Hepatic stellate cell (primary cell): ENCODE measurements at regions not wholly inside any gene's neighbourhood (a gene's known extent, or its start where the extent isn't known, plus 50 kb on each side); places are given as distances from the start of the nearest gene placed in this dataset.

Source experiments
- DNase-seq: peaks from one replicate; pipeline ENCODE4 v3.0.0; 2011; ENCODE audit warnings: low spot score

DNA sequence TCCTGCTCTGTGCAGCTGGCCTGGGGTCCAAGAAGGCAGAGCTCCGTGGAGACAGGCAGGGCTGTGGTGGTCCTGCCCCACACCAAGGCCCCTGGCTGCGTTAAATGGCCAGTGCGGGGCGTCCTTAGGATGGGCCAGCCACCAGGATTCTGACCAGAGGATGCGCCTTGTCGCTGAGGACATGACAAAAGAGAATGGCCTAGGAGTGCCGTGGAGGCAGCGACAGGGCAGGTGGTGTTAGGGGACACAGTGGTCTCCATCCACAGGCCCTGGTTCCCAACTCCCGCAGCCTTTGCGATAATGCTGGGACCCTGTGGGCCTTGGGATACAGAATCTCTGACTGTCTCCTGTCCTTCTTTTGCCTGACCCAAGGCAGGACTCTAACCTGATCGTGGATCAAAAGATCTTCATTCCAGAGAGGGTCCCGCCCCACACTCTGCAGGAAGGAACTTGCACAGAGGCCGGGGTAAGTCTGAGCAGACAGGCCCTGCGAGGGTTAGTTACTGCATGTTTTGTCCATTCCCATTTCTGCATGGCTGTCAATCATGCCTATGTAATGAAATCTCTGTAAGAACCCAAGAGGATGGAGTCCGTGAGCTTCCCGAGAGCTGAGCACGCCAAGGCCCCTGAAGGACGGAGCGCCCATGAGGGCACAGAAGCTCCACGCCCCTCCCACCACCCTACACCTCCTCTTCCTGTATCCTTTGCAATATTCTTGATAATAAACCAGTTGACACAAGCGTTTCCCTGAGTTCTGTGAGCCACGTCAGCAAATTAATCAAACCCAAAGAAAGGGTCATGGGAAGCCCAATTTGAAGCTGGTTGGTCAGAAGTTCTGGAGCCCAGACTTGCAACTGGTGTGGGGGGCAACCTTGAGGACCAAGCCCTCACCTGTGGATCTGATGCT lies 251.5 kb upstream of the SALL3 start:
- DNase-seq = no peak

DNA sequence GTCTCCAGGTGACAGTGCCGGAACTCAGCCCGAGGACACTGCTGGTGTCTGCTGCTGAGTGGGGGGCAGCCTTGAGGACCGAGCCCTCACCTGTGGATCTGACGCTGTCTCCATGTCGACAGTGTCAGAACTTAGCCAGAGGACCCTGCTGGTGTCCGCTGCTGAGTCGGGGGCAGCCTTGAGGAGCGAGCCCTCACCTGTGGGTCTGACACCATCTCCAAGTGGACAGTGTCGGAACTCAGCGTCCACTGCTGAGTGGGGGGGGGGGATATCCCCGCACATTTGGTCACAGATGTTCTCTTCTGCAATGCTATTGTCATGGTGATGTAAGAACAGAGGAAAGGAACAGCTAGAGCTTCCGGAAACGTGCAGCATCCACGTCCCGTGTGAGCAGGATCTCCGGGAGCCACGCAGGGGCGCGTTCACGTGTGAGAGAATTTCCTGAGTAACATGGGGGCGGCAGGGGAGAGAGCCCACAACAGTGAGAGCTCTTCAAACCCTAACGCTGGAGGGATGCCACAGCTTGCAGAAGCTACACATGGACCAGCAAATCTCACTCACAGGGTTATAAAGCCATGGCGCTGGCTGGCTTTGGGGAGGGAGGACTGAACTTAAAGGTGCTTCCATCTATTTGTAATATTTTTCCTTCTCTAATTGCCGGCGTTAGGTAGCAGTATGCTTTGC lies 250.7 kb upstream of the SALL3 start:
- DNase-seq = no peak

- no peak for DNase-seq
Measured at GRCh38 chr18:78730546-78730945, 249.1 kb upstream of the SALL3 start.

DNA sequence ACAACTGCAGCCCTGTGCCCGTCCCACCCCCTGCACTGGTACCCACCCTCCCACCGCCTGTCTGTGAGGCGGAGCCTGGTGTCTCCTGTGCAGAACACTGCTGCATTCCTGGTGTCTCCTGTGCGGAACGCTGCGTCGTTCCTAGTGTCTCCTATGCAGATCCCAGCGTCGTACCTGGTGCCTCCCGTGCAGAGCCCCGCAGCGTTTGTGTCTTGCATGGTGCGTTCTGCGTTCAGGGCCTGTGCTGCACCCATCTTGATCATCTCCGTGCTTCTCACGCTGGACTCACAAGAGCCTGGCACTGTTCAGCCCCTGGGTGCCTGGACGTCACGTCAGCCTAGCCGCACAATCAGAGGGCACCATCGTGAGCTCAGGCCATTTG lies 248.6 kb upstream of the SALL3 start:
- DNase-seq = no peak

DNA sequence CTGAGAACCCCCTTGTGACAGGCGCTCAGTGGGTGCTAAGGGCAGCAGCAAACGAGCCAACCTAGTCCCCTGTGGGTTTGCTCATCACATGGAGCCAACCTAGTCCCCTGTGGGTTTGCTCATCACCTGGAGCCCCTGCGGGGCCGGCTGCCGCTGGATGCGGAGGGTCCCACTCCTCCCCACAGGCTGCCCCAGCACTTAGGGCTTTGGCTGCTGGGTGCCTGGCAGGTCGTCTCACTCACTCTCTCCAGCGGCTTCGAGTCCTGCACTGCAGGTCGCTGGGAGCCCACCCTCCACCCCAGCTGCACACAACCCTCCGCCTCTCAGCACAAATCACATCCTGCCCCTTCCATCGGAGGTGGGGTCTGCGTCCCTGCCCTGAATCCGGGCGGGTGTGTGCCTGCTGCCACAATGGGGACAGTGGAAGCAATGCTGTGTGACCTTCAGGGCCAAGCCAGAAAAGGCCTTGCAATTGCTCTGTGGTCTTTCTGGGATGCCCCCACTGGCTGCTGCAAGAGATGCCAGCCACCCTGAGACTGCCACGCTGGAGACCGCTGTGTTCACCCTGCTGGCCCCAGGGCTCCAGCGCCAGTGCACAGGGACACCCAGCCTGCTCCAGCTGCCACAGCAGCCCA lies 248.1 kb upstream of the SALL3 start:
- no peak for DNase-seq

GRCh38 chr18:78732273-78733210 lies 247.1 kb upstream of the SALL3 start:
- DNase-seq = no peak

GRCh38 chr18:78733762-78734613 lies 245.6 kb upstream of the SALL3 start:
- no peak for DNase-seq

- DNase-seq = no peak
Measured at GRCh38 chr18:78734614-78734945, 245.0 kb upstream of the SALL3 start.

- no peak for DNase-seq
Measured at GRCh38 chr18:78735131-78736014, 244.2 kb upstream of the SALL3 start.

DNA sequence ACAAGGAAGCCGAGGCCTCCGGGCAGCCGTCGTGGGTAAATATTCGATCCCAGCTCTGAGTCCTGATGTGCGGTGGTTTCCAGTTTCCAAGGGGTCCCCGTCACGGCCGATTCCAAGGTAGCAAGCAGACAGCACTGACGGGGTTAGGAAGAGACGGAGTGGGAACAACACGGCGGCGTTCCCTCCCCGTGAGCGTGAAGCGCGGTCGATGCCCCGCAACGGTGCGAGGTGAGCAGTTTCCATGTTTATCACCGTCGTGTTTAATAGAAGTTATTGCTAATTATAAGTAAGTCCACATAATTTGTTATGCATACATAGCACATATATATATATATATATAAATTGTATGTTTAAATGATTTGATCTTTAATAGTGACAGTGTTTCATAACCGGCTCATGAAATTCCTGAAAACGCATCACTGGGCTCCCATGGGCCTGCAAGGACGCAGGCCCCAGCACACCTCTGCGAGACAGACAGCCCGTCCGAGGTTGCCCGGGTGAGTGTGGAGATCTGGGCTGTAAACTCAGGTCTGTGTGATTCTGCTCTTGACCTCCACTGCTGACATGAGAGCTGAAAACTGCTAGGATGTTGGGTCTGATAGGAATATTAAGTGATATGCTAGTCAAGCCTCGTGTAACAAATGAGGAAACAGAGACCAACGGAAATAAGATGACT lies 243.5 kb upstream of the SALL3 start:
- no peak for DNase-seq

DNA sequence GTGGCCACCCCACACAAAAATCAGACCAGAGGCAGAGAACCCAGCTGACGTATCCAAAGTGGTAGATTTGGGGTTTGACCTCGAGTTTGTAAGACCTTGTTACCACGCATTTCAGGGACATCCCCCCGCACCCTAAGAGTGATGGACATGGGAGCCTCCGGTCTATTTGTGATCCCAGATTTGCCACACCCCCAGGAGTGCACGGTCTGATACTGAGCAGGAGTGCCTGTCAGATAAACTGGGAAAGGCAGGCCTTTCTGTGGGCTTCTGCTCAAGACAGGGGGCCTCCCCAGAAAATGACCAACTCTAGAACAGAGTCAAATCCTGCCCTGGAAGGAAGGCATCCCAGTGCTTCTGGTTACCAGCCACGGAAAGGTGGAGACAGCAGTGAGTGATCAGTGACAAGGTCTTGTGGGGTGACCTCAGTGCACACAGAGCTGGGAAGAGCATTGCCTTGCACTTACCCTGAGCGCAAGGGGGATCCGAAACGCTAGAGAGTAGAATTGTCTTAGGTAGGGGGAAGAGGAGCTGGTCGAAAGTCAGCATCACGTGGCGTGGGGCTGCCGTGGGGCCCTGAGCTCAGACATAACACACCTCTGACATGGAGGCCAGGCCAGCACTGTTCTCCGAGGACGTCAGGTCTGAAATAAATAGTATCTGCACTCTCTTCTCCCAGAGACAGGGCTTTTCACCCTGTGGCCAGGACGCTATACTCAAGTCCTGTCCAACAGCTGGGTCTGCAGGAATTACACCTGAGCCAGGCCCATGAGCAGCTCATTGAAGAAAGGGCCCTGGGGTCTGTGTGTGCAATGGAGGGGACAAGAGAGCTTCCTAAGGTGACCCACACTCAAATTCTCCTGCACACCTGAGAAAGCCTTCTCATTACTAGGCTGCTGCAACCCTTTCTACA lies 242.4 kb upstream of the SALL3 start:
- no peak for DNase-seq

DNA sequence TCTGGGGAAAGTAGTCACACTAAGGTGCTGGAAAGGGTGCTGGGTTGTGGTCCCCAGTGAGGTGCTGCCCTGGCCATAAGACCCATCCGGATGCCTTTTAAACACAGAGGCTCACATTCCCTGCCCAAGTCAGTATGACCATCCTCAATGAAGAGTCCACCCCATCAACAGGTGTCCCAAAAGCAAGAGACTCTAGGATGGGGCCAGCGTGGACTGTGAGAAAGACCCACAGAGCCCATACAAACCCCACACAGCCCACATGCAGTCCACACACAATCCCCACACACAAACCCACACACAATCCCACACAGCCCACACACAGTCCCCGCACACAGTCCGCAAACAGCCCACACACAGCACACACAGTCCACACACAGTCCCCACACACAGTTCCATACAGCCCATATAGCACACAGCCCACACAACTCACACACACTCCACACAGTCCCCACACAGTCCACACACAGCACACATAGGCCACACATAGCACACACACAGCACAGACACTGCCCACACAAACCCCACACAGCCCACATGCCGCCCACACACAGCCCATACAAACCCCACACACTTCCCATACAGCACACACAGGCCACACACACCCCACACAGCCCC lies 241.4 kb upstream of the SALL3 start:
- no peak for DNase-seq

DNA sequence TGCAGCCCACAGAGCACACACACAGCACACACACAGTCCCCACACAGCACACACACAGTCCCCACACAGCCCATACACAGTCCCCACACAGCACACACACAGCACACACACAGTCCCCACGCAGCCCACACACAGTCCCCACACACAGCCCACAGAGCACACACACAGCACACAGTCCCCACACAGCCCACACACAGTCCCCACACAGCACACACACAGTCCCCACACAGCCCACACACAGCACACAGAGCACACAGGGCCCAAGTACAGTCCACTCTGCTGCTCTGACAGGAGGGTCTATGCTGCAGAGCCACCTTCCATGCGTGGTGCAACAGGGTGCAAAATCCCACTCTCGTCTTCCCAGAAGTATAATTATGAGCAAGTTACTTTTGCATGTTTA lies 240.5 kb upstream of the SALL3 start:
- no peak for DNase-seq

DNA sequence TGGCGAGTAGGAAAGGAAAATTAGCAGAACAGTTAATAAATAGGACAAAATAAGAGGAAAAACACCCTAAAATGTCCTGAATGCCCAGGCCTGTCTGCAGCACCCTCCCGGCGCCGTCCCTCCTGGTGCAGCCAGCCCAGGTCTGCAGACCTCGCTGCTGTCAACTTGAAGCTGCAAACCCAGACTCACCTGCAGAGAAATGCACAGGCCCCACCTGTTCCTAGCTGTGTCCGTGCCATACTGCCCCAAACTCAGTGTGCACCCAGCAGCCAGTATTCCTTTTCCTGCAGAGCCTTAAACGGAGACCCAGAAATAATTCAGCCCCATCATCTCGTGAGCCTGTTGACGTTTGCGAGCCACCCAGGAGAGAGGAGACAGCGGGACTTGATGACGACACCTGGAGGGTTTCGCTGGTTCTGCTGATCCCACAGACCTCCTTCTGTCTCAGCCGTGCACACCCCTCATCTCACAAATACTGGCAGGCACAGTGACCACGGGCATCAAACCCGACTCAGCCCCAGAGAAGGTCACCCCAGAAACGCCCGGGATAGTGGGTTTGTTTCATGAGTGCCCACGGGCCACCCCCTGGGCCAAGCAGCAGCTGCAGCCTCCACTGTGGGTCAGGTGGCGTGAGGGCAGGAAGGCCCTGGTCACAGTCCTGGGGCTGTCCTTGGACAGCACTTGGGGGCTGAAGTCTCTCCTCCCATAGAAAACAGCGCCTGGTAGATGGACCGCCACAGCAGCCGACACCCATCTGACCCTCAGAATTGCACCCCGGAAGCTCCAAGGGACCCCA lies 239.5 kb upstream of the SALL3 start:
- DNase-seq = no peak

DNA sequence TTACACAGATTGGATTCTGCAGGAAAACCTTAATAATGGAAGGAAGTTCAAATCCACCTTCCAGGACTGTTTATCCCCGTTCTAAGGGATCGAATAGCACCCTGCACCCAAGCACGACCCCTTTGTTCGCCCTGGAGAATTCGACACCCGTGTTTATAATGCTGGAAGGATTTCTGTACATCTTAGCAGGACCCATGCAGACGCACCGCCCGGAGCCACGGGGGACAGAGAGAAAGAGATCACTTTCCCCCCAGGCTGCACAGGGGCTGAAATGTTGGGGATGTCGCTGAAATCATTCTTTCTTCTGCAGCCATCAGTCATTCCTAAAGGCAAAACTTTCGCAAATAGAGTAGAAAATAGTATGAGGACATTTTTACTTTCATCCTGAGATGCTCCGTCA lies 238.7 kb upstream of the SALL3 start:
- DNase-seq = no peak

- DNase-seq = no peak
Measured at GRCh38 chr18:78741381-78742217, 238.0 kb upstream of the SALL3 start.
